Spleen (tissue), 11 donors: ENCODE measurements at regions not wholly inside any gene's neighbourhood (a gene's known extent, or its start where the extent isn't known, plus 50 kb on each side); places are given as distances from the start of the nearest gene placed in this dataset.
A peak's percentile ranks its signal among the peaks of the same experiment; 100 is the strongest.

Source experiments
- DNase-seq: peaks from one replicate; pipeline ENCODE4 v3.0.0-alpha.2; 2020
- H3K27ac ChIP-seq, 8 donors: fragments of 200-600 bp; sonication (generic) in 7 of 8; 1 replicate in 4 of 8; 2 replicates in 4 of 8; pipeline versions ENCODE4 v1.5.0 to v1.8.0; 2016 to 2021; ENCODE audit warnings: inconsistent platforms in 4 of 8, mild to moderate bottlenecking in 4 of 8, moderate library complexity in 1 of 8
- H3K27me3 ChIP-seq, 7 donors: fragments of 200-600 bp; sonication (generic) in 6 of 7; replicated peaks in 1 of 7; 1 replicate in 4 of 7; 2 replicates in 3 of 7; pipeline versions ENCODE4 v1.5.0 to v1.8.0; 2016 to 2021; ENCODE audit warnings: inconsistent platforms in 3 of 7, mild to moderate bottlenecking in 1 of 7
- H3K36me3 ChIP-seq, 6 donors: fragments of 200-600 bp; sonication (generic) in 5 of 6; 1 replicate in 4 of 6; 2 replicates in 2 of 6; pipeline versions ENCODE4 v1.5.0 to v1.8.0; 2016 to 2021; ENCODE audit warnings: inconsistent platforms in 2 of 6
- H3K4me1 ChIP-seq, 6 donors: fragments of 200-600 bp; sonication (generic) in 5 of 6; 1 replicate in 3 of 6; 2 replicates in 3 of 6; pipeline versions ENCODE4 v1.5.0 to v1.8.0; 2016 to 2021; ENCODE audit warnings: inconsistent platforms in 3 of 6
- H3K4me3 ChIP-seq, 8 donors: fragments of 200-600 bp; sonication (generic) in 7 of 8; 1 replicate in 4 of 8; 2 replicates in 4 of 8; pipeline versions ENCODE4 v1.5.0 to v1.8.0; 2016 to 2021; ENCODE audit warnings: inconsistent platforms in 4 of 8, mild to moderate bottlenecking in 4 of 8, moderate library complexity in 2 of 8
- H3K9me3 ChIP-seq, 8 donors: fragments of 200-600 bp; sonication (generic) in 7 of 8; 1 replicate in 4 of 8; 2 replicates in 4 of 8; pipeline versions ENCODE4 v1.5.0 to v1.8.0; 2016 to 2021; ENCODE audit warnings: inconsistent platforms in 4 of 8
- CTCF ChIP-seq, 11 experiments: fragments of 200-600 bp in 7 of 11; fragments of 450-650 bp in 4 of 11; sonication (generic) in 4 of 11; IDR thresholded peaks in 8 of 11; conservative IDR thresholded peaks in 3 of 11; 1 replicate in 7 of 11; 2 replicates in 4 of 11; pipeline versions ENCODE4 v1.4.0 to v1.8.0; 2016 to 2021; ENCODE audit warnings: antibody characterized with exemption in 11 of 11, inconsistent platforms in 4 of 11, mild to moderate bottlenecking in 1 of 11
- POLR2A ChIP-seq, 3 donors: fragments of 450-650 bp; IDR thresholded peaks; one replicate each; pipeline ENCODE4 v1.5.1; 2017; ENCODE audit warnings: antibody characterized with exemption in 3 of 3, mild to moderate bottlenecking in 1 of 3
- POLR2AphosphoS5 ChIP-seq, 3 donors: sonication (generic); formaldehyde crosslinking; IDR thresholded peaks; one replicate each; pipeline ENCODE4 v1.5.1; 2017; ENCODE audit warnings: antibody characterized with exemption in 3 of 3
- WGBS, 5 donors: extraction: QIAGEN DNeasy Blood & Tissue Kit in 3 of 5; methylation state at CpG; one replicate each; pipeline versions ENCODE4 v1.1.5 to v1.1.7; 2013 to 2018; 5-methylcytosine and 5-hydroxymethylcytosine counted together
- intact Hi-C: fragments of 100-400 bp; cut with DNase I; formaldehyde crosslinking; loops from one replicate; pipeline ENCODE4 v1.15.0; 2023; ENCODE audit warnings: low total_unique reads
- donor health status: healthy with polysubstance abuse.
- donor health status: DM: no; HTN: no; CAD: no; lungs with moderate emphysema.
- donor health status: DM: no; HTN: no; CAD: no.
- donor health status: Bipolar disorder and iron deficiency.
- donor health status: healthy.
- donor health status: DM: no; HTN: no; CAD: no.
- donor health status: DM: yes; HTN: yes; CAD: no.

DNA sequence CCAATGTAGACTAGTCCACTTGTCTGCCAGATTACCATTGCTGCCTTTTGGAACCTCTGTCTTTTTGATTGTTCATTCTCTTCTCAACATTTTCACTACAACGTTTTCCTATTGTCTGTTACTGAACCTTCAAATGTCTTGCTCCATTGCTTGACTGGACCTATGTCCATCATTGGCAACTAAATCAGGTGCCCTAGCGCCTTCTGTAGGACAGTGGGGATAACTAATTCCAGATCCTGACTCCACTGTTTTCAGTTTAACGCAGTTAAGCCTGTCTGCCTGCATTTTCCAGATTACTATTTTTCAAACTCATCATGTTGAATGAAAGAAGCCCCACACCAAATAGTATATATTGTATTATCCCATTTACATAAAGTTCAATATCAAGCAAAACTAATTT lies 433.6 kb downstream of the RNF144B start:
- peaks cover 8 to 69% (median 57%) of the 10 kb centered on the region in 8 donors for H3K9me3 ChIP-seq
- H3K36me3 ChIP-seq: no peaks in the 10 kb centered on the region
- TF ChIP-seq CTCF (IDR thresholded peaks at IDR 0.05 in 8 of 11, conservative IDR thresholded peaks at IDR 0.05 in 3 of 11) (no peak), POLR2A (IDR thresholded peaks at IDR 0.05) (no peak), POLR2AphosphoS5 (IDR thresholded peaks at IDR 0.05) (no peak)
- intact Hi-C loops: no loop called here
- DNase-seq: no peak
- no peak overlapping the region for H3K27ac ChIP-seq
- no peaks in the 10 kb centered on the region for H3K27me3 ChIP-seq
- H3K4me3 ChIP-seq: no peak overlapping the region
- WGBS, 5 donors: 48 to 66% (median 55%) methylated on average over 3 of the region's 3 CpGs
- H3K4me1 ChIP-seq: no peaks in the 10 kb centered on the region

DNA sequence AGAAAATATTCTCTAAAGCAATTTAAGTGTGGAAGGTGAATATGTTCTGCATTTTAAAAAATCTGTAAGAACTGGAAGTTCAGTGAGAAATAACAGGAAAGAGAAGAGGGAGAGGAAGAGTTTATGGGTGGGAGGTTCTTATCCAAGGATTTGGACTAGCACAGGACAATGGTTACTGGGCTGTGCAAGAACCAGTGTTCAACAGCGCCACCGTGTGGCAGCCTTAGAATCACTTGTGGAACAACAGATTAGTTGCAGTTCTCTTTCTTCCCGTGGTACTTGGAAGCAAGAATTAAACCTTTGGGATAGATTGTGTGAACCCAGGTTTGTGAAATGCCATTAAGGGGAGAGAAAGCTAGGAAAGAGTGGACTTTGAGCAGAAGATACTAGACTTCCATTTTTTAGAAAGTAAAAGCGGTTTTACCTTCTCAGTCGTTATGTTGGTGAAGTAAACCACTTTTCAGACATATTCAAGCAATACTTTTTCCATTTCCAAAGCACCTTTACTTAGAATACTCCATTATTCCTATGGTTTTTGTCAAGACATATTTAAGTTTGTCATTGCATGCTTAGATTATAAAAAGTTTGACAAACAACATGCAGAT lies 436.7 kb downstream of the RNF144B start:
- TF ChIP-seq CTCF (IDR thresholded peaks at IDR 0.05 in 8 of 11, conservative IDR thresholded peaks at IDR 0.05 in 3 of 11): peak in 1 of 11 experiments; percentile 21
- TF ChIP-seq POLR2A (IDR thresholded peaks at IDR 0.05): no peak
- Histone ChIP-seq H3K36me3 (no peaks in the 10 kb centered on the region), H3K9me3 (peaks cover 8 to 75% (median 57%) of the 10 kb centered on the region in 8 donors), H3K27ac (no peak overlapping the region), H3K27me3 (no peaks in the 10 kb centered on the region), H3K4me1 (no peaks in the 10 kb centered on the region), H3K4me3 (no peak overlapping the region)
- no peak for DNase-seq
- intact Hi-C loops: no loop called here
- WGBS, 5 donors: 50 to 58% (median 54%) methylated on average over 5 of the region's 5 CpGs

DNA sequence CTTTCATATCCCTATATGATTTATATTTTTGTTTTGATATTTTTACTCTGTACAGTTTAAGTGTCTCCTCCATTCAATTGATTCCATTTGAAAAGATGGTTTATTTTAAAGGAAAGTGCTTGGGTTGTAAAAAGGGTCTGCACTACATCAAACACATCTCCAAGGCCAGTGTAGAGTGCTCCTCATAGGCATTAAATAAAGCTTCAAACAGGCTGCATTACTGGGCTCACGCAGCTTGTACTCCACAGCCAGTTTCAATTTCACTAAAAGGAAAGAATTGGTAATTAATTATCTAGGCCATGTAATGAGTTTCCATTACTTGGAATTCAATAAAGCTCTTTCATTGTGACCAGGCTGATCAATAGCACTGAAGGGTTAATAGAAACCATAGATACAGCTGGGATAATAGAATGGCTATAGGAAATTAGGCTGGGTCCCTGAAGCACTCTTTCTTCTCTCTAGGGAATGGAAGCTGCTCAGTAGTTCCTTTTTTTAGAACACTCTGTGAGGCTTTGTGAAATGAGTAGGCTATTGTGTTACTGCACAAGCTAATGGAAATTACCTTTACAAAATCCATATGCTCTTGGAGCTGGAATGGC lies 442.2 kb downstream of the RNF144B start:
- H3K4me3 ChIP-seq: no peak overlapping the region
- peaks cover 0 to 41% (median 21%) of the 10 kb centered on the region in 8 donors for H3K9me3 ChIP-seq
- TF ChIP-seq POLR2A (IDR thresholded peaks at IDR 0.05) (no peak), CTCF (IDR thresholded peaks at IDR 0.05 in 8 of 11, conservative IDR thresholded peaks at IDR 0.05 in 3 of 11) (no peak), POLR2AphosphoS5 (IDR thresholded peaks at IDR 0.05) (no peak)
- no peaks in the 10 kb centered on the region for H3K36me3 ChIP-seq
- H3K4me1 ChIP-seq: no peaks in the 10 kb centered on the region
- no peaks in the 10 kb centered on the region for H3K27me3 ChIP-seq
- no peak overlapping the region for H3K27ac ChIP-seq
- intact Hi-C loops: no loop called here
- 51 to 69% (median 58%) methylated on average over 1 of the region's 1 CpG for WGBS, 5 donors
- no peak for DNase-seq

- intact Hi-C loops: no loop called here
- TF ChIP-seq POLR2AphosphoS5 (IDR thresholded peaks at IDR 0.05) (no peak), CTCF (IDR thresholded peaks at IDR 0.05 in 8 of 11, conservative IDR thresholded peaks at IDR 0.05 in 3 of 11) (no peak), POLR2A (IDR thresholded peaks at IDR 0.05) (no peak)
- peaks cover 0 to 12% (median 0%) of the 10 kb centered on the region in 8 donors for H3K9me3 ChIP-seq
- WGBS, 5 donors: 86 to 94% (median 90%) methylated on average over 9 of the region's 9 CpGs
- no peaks in the 10 kb centered on the region for H3K27me3 ChIP-seq
- H3K36me3 ChIP-seq: no peaks in the 10 kb centered on the region
- no peak overlapping the region for H3K4me3 ChIP-seq
- no peak overlapping the region for H3K27ac ChIP-seq
- DNase-seq: no peak
- H3K4me1 ChIP-seq: no peaks in the 10 kb centered on the region
Observed at GRCh38 chr6:18835976-18836375, 448.8 kb downstream of the RNF144B start.
